ENCODE measurements at regions not wholly inside any gene's neighbourhood (a gene's known extent, or its start where the extent isn't known, plus 50 kb on each side); places are given as distances from the start of the nearest gene placed in this dataset.
"Not testable (repeated sequence)": the region's sequence is repeated elsewhere in the genome, so short reads cannot be mapped to it uniquely, and the experiment has no call there.

- no peak for DNase-seq
Measured at GRCh38 chr16:66085651-66086050, 280.8 kb upstream of the CDH5 start.

- not testable (repeated sequence) for DNase-seq
Measured at GRCh38 chr16:66084731-66085130, 281.8 kb upstream of the CDH5 start.

GRCh38 chr16:66084306-66084705, 282.2 kb upstream of the CDH5 start:
- no peak for DNase-seq

- no peak for DNase-seq
Measured at GRCh38 chr16:66083171-66083570, 283.3 kb upstream of the CDH5 start.

GRCh38 chr16:66082424-66082823, 284.1 kb upstream of the CDH5 start:
- DNase-seq = no peak

- DNase-seq = no peak
Measured at GRCh38 chr16:66081775-66082366, 284.6 kb upstream of the CDH5 start.

- DNase-seq = no peak
Measured at GRCh38 chr16:66079671-66080334, 286.7 kb upstream of the CDH5 start.

- no peak for DNase-seq
Measured at GRCh38 chr16:66070140-66070917, 296.2 kb upstream of the CDH5 start.

GRCh38 chr16:66069587-66069986, 296.9 kb upstream of the CDH5 start:
- no peak for DNase-seq

GRCh38 chr16:66066404-66066803, 300.1 kb upstream of the CDH5 start:
- DNase-seq = no peak

GRCh38 chr16:66065925-66066324, 300.6 kb upstream of the CDH5 start:
- DNase-seq = no peak

GRCh38 chr16:66064801-66065530, 301.5 kb upstream of the CDH5 start:
- DNase-seq = no peak

GRCh38 chr16:66058832-66059231, 307.7 kb upstream of the CDH5 start:
- no peak for DNase-seq

- no peak for DNase-seq
Measured at GRCh38 chr16:66058172-66058691, 308.3 kb upstream of the CDH5 start.

- DNase-seq = no peak
Measured at GRCh38 chr16:66057057-66057456, 309.4 kb upstream of the CDH5 start.

- DNase-seq = no peak
Measured at GRCh38 chr16:66054095-66054494, 312.4 kb upstream of the CDH5 start.

GRCh38 chr16:66052745-66053144, 313.7 kb upstream of the CDH5 start:
- DNase-seq = no peak

GRCh38 chr16:66050991-66051390, 315.5 kb upstream of the CDH5 start:
- no peak for DNase-seq

- DNase-seq = no peak
Measured at GRCh38 chr16:66049865-66050264, 316.6 kb upstream of the CDH5 start.

- DNase-seq = no peak
Measured at GRCh38 chr16:66045626-66046025, 320.9 kb upstream of the CDH5 start.

- no peak for DNase-seq
Measured at GRCh38 chr16:66044556-66044955, 321.9 kb upstream of the CDH5 start.

GRCh38 chr16:66044089-66044488, 322.4 kb upstream of the CDH5 start:
- DNase-seq = no peak

- no peak for DNase-seq
Measured at GRCh38 chr16:66043326-66043725, 323.2 kb upstream of the CDH5 start.
